GM21390 (cell line): ENCODE measurements at regions not wholly inside any gene's neighbourhood (a gene's known extent, or its start where the extent isn't known, plus 50 kb on each side); places are given as distances from the start of the nearest gene placed in this dataset.

ENCODE experiments used
- ATAC-seq: cut with Tn5 transposase; IDR thresholded peaks from one replicate; pipeline ENCODE4 v1.9.1; 2021; ENCODE audit not compliant: unreplicated experiment

DNA sequence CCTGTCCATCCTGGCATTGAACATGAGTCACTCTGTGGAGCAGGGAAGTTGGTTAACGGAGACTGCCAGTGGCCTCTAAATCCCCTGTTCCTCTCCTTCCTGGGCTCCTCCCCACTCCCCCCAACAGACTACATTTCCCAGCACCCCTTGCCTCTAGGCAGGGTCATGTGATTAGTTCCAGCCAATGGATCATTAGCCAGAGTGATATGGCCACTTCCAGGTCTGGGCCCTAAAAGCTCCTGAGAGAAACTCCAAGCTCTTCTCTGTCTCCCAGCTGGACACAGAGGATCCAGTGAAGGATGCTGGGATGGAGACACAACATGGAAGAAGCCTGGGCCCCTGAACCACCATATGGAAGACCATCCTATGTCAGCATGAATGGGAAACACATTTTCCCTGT, 54.4 kb upstream of the RFLNA start:
- ATAC-seq, result no peak

GRCh38 chr12:124241776-124242528, 52.9 kb upstream of the RFLNA start:
- ATAC-seq, result no peak

DNA sequence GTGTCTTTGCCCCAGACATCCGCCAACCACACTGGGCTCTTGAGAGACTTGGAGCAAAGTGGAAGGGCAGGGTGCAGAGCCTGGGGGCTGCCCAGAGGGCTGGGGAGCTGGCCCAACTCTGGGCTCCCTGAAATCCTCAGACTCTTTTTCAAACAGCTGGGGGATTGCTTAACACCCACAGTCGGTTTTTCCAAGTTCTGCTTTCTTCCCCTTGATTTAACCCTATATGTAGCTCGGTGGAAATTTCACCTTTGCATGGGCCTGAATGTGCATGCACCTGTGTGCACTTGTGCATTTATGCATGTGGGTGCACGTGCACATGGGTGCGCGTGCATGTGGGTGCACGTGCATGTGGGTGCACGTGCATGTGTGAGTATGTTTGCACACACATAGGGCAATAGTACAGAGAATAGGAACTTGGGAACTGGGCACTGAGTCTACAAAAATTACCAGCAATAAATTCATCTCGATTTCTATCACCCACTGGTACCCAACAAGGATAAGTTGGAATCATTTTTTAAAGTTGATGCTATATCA, 52.3 kb upstream of the RFLNA start:
- ATAC-seq, result no peak

- ATAC-seq, result no peak
Observed at GRCh38 chr12:124243936-124244335, 51.0 kb upstream of the RFLNA start.
